ENCODE measurements at regions not wholly inside any gene's neighbourhood (a gene's known extent, or its start where the extent isn't known, plus 50 kb on each side); places are given as distances from the start of the nearest gene placed in this dataset.
"Not testable (repeated sequence)": the region's sequence is repeated elsewhere in the genome, so short reads cannot be mapped to it uniquely, and the experiment has no call there.

GRCh38 chr2:121068851-121069250 lies 216.2 kb downstream of the TFCP2L1 start:
- DNase-seq = no peak
- Histone ChIP-seq H3K27me3 (peaks cover 0 to 51% (median 1%) of the 10 kb centered on the region in 3 donors), H3K4me3 (no peak overlapping the region), H3K36me3 (no peaks in the 10 kb centered on the region), H3K27ac (no peak overlapping the region), H3K4me1 (peaks cover 0 to 7% (median 3%) of the 10 kb centered on the region in 4 donors), H3K9me3 (no peaks in the 10 kb centered on the region)
- no peak for TF ChIP-seq POLR2AphosphoS5 (IDR thresholded peaks at IDR 0.05)
- no peak for TF ChIP-seq POLR2A (IDR thresholded peaks at IDR 0.05)
- no peak for TF ChIP-seq CTCF (IDR thresholded peaks at IDR 0.05)
- TF ChIP-seq EP300 (IDR thresholded peaks at IDR 0.05) = no peak
- 76 to 93% (median 90%) methylated on average over 6 to 7 of the region's 7 CpGs for WGBS, 5 donors
- intact Hi-C loops (cut with DNase I; ENCODE audit: low total_unique reads) = loop anchor here (5.0 kb wide), 1 partner anchor 372 kb away; no protein-coding TSS in a partner anchor

- Histone ChIP-seq H3K4me1 (peaks cover 0 to 7% (median 3%) of the 10 kb centered on the region in 4 donors), H3K9me3 (no peaks in the 10 kb centered on the region), H3K27ac (no peak overlapping the region), H3K4me3 (no peak overlapping the region), H3K36me3 (no peaks in the 10 kb centered on the region), H3K27me3 (peaks cover 0 to 51% (median 6%) of the 10 kb centered on the region in 3 donors)
- DNase-seq = no peak
- TF ChIP-seq CTCF (IDR thresholded peaks at IDR 0.05) (no peak), EP300 (IDR thresholded peaks at IDR 0.05) (no peak), POLR2AphosphoS5 (IDR thresholded peaks at IDR 0.05) (no peak), POLR2A (IDR thresholded peaks at IDR 0.05) (no peak)
- 88 to 93% (median 91%) methylated on average over 18 of the region's 18 CpGs for WGBS, 5 donors
- intact Hi-C loops (cut with DNase I; ENCODE audit: low total_unique reads) = loop anchor here (5.0 kb wide), 1 partner anchor 372 kb away; no protein-coding TSS in a partner anchor
Measured at GRCh38 chr2:121069434-121069969, 215.5 kb downstream of the TFCP2L1 start.

GRCh38 chr2:121070061-121070460 lies 214.9 kb downstream of the TFCP2L1 start:
- H3K27ac ChIP-seq; H3K36me3 ChIP-seq; H3K4me3 ChIP-seq; H3K9me3 ChIP-seq; intact Hi-C loops (cut with DNase I; ENCODE audit: low total_unique reads); DNase-seq: not testable (repeated sequence)
- Histone ChIP-seq H3K27me3 (peaks cover 0 to 50% (median 12%) of the 10 kb centered on the region in 3 donors), H3K4me1 (peaks cover 1 to 12% (median 6%) of the 10 kb centered on the region in 4 donors)
- WGBS, 5 donors = 89 to 94% (median 92%) methylated on average over 11 of the region's 11 CpGs

- DNase-seq = peak; percentile 80 to 85
- intact Hi-C loops (cut with DNase I; ENCODE audit: low total_unique reads) = no loop called here
- Histone ChIP-seq H3K4me1 (peaks cover 9 to 22% (median 15%) of the 10 kb centered on the region in 4 donors), H3K9me3 (no peaks in the 10 kb centered on the region), H3K36me3 (no peaks in the 10 kb centered on the region), H3K27ac (no peak overlapping the region), H3K4me3 (no peak overlapping the region), H3K27me3 (peaks cover 0 to 51% (median 21%) of the 10 kb centered on the region in 3 donors)
- WGBS, 5 donors = 3 to 14% (median 10%) methylated on average over 13 to 14 of the region's 14 CpGs
- TF ChIP-seq POLR2A (IDR thresholded peaks at IDR 0.05) (no peak), CTCF (IDR thresholded peaks at IDR 0.05) (peak in 5 of 7 experiments; percentile 76 to 98 (median 92))
Measured at GRCh38 chr2:121071034-121071504, 213.9 kb downstream of the TFCP2L1 start.

- H3K36me3 ChIP-seq = no peaks in the 10 kb centered on the region
Measured at GRCh38 chr2:121072784-121073183, 212.2 kb downstream of the TFCP2L1 start.

More at GRCh38 chr2:121072784-121073183, 212.2 kb downstream of the TFCP2L1 start:
- no peak overlapping the region for H3K4me3 ChIP-seq
- TF ChIP-seq POLR2AphosphoS5 (IDR thresholded peaks at IDR 0.05) (no peak), CTCF (IDR thresholded peaks at IDR 0.05) (no peak), POLR2A (IDR thresholded peaks at IDR 0.05) (no peak), EP300 (IDR thresholded peaks at IDR 0.05) (no peak)
- peaks cover 0 to 63% (median 30%) of the 10 kb centered on the region in 3 donors for H3K27me3 ChIP-seq
- peaks cover 9 to 29% (median 19%) of the 10 kb centered on the region in 4 donors for H3K4me1 ChIP-seq
- WGBS, 5 donors = 73 to 79% (median 75%) methylated on average over 13 of the region's 13 CpGs
- intact Hi-C loops (cut with DNase I; ENCODE audit: low total_unique reads) = no loop called here
- no peaks in the 10 kb centered on the region for H3K9me3 ChIP-seq
- no peak for DNase-seq
- H3K27ac ChIP-seq = no peak overlapping the region

Data from stomach (tissue), 8 donors.